ENCODE measurements at regions not wholly inside any gene's neighbourhood (a gene's known extent, or its start where the extent isn't known, plus 50 kb on each side); places are given as distances from the start of the nearest gene placed in this dataset.

DNA sequence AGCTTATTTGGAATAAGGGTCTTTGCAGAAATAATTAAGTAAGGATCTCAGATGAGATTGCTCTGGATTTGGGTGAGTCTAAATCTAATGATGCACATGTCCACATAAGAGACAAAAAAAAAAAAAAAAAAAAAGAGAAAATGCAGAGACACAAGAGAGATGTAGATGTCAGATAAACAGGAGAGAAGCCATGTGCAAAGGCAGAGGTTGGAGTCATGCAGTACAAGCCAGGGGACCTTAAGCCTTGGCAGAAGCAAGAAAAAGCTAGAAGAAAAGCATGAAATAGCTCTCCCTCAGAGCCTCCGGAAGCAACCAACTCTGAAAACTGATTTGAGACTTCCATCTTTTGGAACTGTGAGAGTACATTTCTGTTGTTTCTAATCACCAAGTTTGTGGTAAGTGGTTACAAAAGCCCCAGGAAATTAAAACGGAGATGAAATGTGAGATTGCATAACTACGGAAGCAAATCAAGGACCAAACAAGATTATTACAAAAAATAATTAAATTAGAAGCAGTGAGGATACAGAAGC is 1304.0 kb upstream of the SEL1L start:
- TF ChIP-seq POLR2A (IDR thresholded peaks at IDR 0.05; ENCODE audit: low read length) = no peak
- TF ChIP-seq GATA1 (IDR thresholded peaks at IDR 0.05; ENCODE audit: low read depth, low read length) = no peak

All from erythroblast (primary cell).